Peyer's patch (tissue), 4 donors: ENCODE measurements at regions not wholly inside any gene's neighbourhood (a gene's known extent, or its start where the extent isn't known, plus 50 kb on each side); places are given as distances from the start of the nearest gene placed in this dataset.
"Not testable (repeated sequence)": the region's sequence is repeated elsewhere in the genome, so short reads cannot be mapped to it uniquely, and the experiment has no call there.

Source experiments
- POLR2A ChIP-seq, 2 donors: fragments of 450-650 bp; IDR thresholded peaks; one replicate each; pipeline ENCODE4 v1.5.1; 2017; ENCODE audit warnings: antibody characterized with exemption in 2 of 2, mild to moderate bottlenecking in 2 of 2, moderate library complexity in 2 of 2
- TF ChIP-seq, protein P1 (sequence below), 6 experiments: fragments of 450-650 bp in 4 of 6; fragments of 200-600 bp in 2 of 6; sonication (generic) in 1 of 6; IDR thresholded peaks; one replicate each; pipeline ENCODE4 v1.5.1; 2017 to 2019; ENCODE audit warnings: antibody characterized with exemption in 6 of 6, mild to moderate bottlenecking in 3 of 6, moderate library complexity in 1 of 6

DNA sequence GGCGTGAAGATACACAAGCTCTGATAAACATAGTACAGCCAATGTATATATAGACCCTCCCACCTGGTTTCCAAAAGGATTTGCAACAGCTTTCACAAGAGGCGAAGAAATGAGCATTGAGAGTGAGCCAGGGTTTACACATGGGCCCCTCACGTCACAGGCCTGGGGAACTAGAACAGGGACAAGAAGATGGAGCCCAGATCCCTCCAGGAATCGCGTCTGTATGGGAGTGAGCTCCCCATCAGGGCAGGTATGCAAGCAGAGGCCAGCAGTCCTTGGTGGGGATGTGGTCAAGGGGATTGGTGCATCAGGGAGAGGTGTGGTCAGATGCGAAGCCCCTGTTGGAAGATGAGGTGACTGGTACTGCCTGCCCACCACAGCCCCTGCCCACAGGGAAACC is 75.9 kb downstream of the KCNJ18 start:
- TF ChIP-seq, protein P1, sequence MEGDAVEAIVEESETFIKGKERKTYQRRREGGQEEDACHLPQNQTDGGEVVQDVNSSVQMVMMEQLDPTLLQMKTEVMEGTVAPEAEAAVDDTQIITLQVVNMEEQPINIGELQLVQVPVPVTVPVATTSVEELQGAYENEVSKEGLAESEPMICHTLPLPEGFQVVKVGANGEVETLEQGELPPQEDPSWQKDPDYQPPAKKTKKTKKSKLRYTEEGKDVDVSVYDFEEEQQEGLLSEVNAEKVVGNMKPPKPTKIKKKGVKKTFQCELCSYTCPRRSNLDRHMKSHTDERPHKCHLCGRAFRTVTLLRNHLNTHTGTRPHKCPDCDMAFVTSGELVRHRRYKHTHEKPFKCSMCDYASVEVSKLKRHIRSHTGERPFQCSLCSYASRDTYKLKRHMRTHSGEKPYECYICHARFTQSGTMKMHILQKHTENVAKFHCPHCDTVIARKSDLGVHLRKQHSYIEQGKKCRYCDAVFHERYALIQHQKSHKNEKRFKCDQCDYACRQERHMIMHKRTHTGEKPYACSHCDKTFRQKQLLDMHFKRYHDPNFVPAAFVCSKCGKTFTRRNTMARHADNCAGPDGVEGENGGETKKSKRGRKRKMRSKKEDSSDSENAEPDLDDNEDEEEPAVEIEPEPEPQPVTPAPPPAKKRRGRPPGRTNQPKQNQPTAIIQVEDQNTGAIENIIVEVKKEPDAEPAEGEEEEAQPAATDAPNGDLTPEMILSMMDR (IDR thresholded peaks at IDR 0.05), result not testable (repeated sequence)
- TF ChIP-seq POLR2A (IDR thresholded peaks at IDR 0.05), result not testable (repeated sequence)
